ENCODE measurements at regions not wholly inside any gene's neighbourhood (a gene's known extent, or its start where the extent isn't known, plus 50 kb on each side); places are given as distances from the start of the nearest gene placed in this dataset.

- no TSS peak for BruUV-seq (replicated peaks)
- H3K4me1 ChIP-seq (ENCODE audit: insufficient read depth, low read length, poor library complexity, severe bottlenecking): no peaks in the 10 kb centered on the region
- DNase-seq (ENCODE audit: low spot score): no peak
- H3K4me3 ChIP-seq (ENCODE audit: low read depth, low read length, poor library complexity, severe bottlenecking): no peak overlapping the region
- intact Hi-C loops (cut with micrococcal nuclease; ENCODE audit: unreplicated experiment): no loop called here
- no peaks in the 10 kb centered on the region for H3K36me3 ChIP-seq (ENCODE audit: insufficient read depth, low read length, poor library complexity, severe bottlenecking)
- H3K27me3 ChIP-seq (replicated peaks; ENCODE audit: insufficient read depth, low read depth, low read length, poor library complexity): peaks cover 81% of the 10 kb centered on the region
- TF ChIP-seq EZH2 (IDR thresholded peaks at IDR 0.05; ENCODE audit: borderline replicate concordance, low read depth, low read length, poor library complexity, severe bottlenecking): no peak
- TF ChIP-seq, protein P1, sequence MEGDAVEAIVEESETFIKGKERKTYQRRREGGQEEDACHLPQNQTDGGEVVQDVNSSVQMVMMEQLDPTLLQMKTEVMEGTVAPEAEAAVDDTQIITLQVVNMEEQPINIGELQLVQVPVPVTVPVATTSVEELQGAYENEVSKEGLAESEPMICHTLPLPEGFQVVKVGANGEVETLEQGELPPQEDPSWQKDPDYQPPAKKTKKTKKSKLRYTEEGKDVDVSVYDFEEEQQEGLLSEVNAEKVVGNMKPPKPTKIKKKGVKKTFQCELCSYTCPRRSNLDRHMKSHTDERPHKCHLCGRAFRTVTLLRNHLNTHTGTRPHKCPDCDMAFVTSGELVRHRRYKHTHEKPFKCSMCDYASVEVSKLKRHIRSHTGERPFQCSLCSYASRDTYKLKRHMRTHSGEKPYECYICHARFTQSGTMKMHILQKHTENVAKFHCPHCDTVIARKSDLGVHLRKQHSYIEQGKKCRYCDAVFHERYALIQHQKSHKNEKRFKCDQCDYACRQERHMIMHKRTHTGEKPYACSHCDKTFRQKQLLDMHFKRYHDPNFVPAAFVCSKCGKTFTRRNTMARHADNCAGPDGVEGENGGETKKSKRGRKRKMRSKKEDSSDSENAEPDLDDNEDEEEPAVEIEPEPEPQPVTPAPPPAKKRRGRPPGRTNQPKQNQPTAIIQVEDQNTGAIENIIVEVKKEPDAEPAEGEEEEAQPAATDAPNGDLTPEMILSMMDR (conservative IDR thresholded peaks at IDR 0.05; ENCODE audit: low read depth, low read length): no peak
- ChIA-PET CTCF (no interaction called here), POLR2A (ENCODE audit: low non-redundant PET) (no interaction called here)
- no peaks in the 10 kb centered on the region for H3K9me3 ChIP-seq (ENCODE audit: low read depth, low read length, poor library complexity, severe bottlenecking)
- H3K27ac ChIP-seq (ENCODE audit: low read depth, low read length, poor library complexity, severe bottlenecking): no peak overlapping the region
Observed at GRCh38 chr4:53951414-53951813, 113.0 kb downstream of the CHIC2 start.

GRCh38 chr4:53943345-53944085 lies 120.9 kb downstream of the CHIC2 start:
- DNase-seq (ENCODE audit: low spot score): peak; percentile 84
- no peaks in the 10 kb centered on the region for H3K36me3 ChIP-seq (ENCODE audit: insufficient read depth, low read length, poor library complexity, severe bottlenecking)
- H3K27me3 ChIP-seq (replicated peaks; ENCODE audit: insufficient read depth, low read depth, low read length, poor library complexity): peaks cover 54% of the 10 kb centered on the region
- no TSS peak for BruUV-seq (replicated peaks)
- no peak overlapping the region for H3K4me3 ChIP-seq (ENCODE audit: low read depth, low read length, poor library complexity, severe bottlenecking)
- H3K4me1 ChIP-seq (ENCODE audit: insufficient read depth, low read length, poor library complexity, severe bottlenecking): no peaks in the 10 kb centered on the region
- TF ChIP-seq EZH2 (IDR thresholded peaks at IDR 0.05; ENCODE audit: borderline replicate concordance, low read depth, low read length, poor library complexity, severe bottlenecking): no peak
- TF ChIP-seq, protein P1 (conservative IDR thresholded peaks at IDR 0.05; ENCODE audit: low read depth, low read length): no peak
- no peaks in the 10 kb centered on the region for H3K9me3 ChIP-seq (ENCODE audit: low read depth, low read length, poor library complexity, severe bottlenecking)
- ChIA-PET POLR2A (ENCODE audit: low non-redundant PET) (no interaction called here), CTCF (no interaction called here)
- intact Hi-C loops (cut with micrococcal nuclease; ENCODE audit: unreplicated experiment): no loop called here
- no peak overlapping the region for H3K27ac ChIP-seq (ENCODE audit: low read depth, low read length, poor library complexity, severe bottlenecking)

GRCh38 chr4:53942712-53943111 lies 121.7 kb downstream of the CHIC2 start:
- ChIA-PET CTCF (no interaction called here), POLR2A (ENCODE audit: low non-redundant PET) (no interaction called here)
- Histone ChIP-seq H3K4me3 (ENCODE audit: low read depth, low read length, poor library complexity, severe bottlenecking) (no peak overlapping the region), H3K4me1 (ENCODE audit: insufficient read depth, low read length, poor library complexity, severe bottlenecking) (no peaks in the 10 kb centered on the region), H3K9me3 (ENCODE audit: low read depth, low read length, poor library complexity, severe bottlenecking) (no peaks in the 10 kb centered on the region), H3K36me3 (ENCODE audit: insufficient read depth, low read length, poor library complexity, severe bottlenecking) (no peaks in the 10 kb centered on the region), H3K27ac (ENCODE audit: low read depth, low read length, poor library complexity, severe bottlenecking) (no peak overlapping the region), H3K27me3 (replicated peaks; ENCODE audit: insufficient read depth, low read depth, low read length, poor library complexity) (peaks cover 46% of the 10 kb centered on the region)
- intact Hi-C loops (cut with micrococcal nuclease; ENCODE audit: unreplicated experiment): no loop called here
- BruUV-seq (replicated peaks): no TSS peak
- no peak for DNase-seq (ENCODE audit: low spot score)
- TF ChIP-seq, protein P1 (conservative IDR thresholded peaks at IDR 0.05; ENCODE audit: low read depth, low read length): no peak
- TF ChIP-seq EZH2 (IDR thresholded peaks at IDR 0.05; ENCODE audit: borderline replicate concordance, low read depth, low read length, poor library complexity, severe bottlenecking): no peak
